Testis (tissue), 2 donors: ENCODE measurements at regions not wholly inside any gene's neighbourhood (a gene's known extent, or its start where the extent isn't known, plus 50 kb on each side); places are given as distances from the start of the nearest gene placed in this dataset.

Experiments used
- CTCF ChIP-seq, 3 experiments: fragments of 450-650 bp in 2 of 3; fragments of 200-600 bp in 1 of 3; sonication (generic) in 1 of 3; IDR thresholded peaks; one replicate each; pipeline ENCODE4 v1.5.1; 2016 to 2019; ENCODE audit warnings: antibody characterized with exemption in 3 of 3, mild to moderate bottlenecking in 2 of 3, moderate library complexity in 1 of 3
- POLR2A ChIP-seq: fragments of 450-650 bp; IDR thresholded peaks from one replicate; pipeline ENCODE4 v1.6.1; 2017; ENCODE audit warnings: antibody characterized with exemption, mild to moderate bottlenecking, moderate library complexity

GRCh38 chr10:9296190-9296589 is 1241.7 kb downstream of the GATA3 start:
- no peak for TF ChIP-seq POLR2A
- no peak for TF ChIP-seq CTCF (IDR thresholded peaks at IDR 0.05)
